ENCODE measurements at regions not wholly inside any gene's neighbourhood (a gene's known extent, or its start where the extent isn't known, plus 50 kb on each side); places are given as distances from the start of the nearest gene placed in this dataset.

GRCh38 chr18:73456643-73457042, 588.9 kb upstream of the NETO1 start:
- Histone ChIP-seq H3K4me1 (no peaks in the 10 kb centered on the region), H3K36me3 (no peaks in the 10 kb centered on the region), H3K9me3 (no peaks in the 10 kb centered on the region), H3K27me3 (no peaks in the 10 kb centered on the region), H3K4me3 (no peak overlapping the region), H3K27ac (no peak overlapping the region)
- DNase-seq = no peak
- TF ChIP-seq POLR2A (IDR thresholded peaks at IDR 0.05) = no peak
- no peak for TF ChIP-seq CTCF (IDR thresholded peaks at IDR 0.05)
- intact Hi-C loops (cut with DNase I; ENCODE audit: low total_unique reads) = no loop called here

GRCh38 chr18:73452866-73453265, 585.1 kb upstream of the NETO1 start:
- Histone ChIP-seq H3K9me3 (no peaks in the 10 kb centered on the region), H3K4me1 (no peaks in the 10 kb centered on the region), H3K27me3 (no peaks in the 10 kb centered on the region), H3K36me3 (no peaks in the 10 kb centered on the region), H3K27ac (no peak overlapping the region), H3K4me3 (no peak overlapping the region)
- no peak for TF ChIP-seq POLR2A (IDR thresholded peaks at IDR 0.05)
- no peak for TF ChIP-seq CTCF (IDR thresholded peaks at IDR 0.05)
- intact Hi-C loops (cut with DNase I; ENCODE audit: low total_unique reads) = no loop called here
- DNase-seq = no peak

GRCh38 chr18:73446502-73446901, 578.7 kb upstream of the NETO1 start:
- H3K9me3 ChIP-seq = no peaks in the 10 kb centered on the region
- TF ChIP-seq CTCF (IDR thresholded peaks at IDR 0.05) = no peak
- H3K27me3 ChIP-seq = no peaks in the 10 kb centered on the region
- no peak overlapping the region for H3K27ac ChIP-seq
- DNase-seq = no peak
- H3K4me1 ChIP-seq = no peaks in the 10 kb centered on the region
- H3K4me3 ChIP-seq = no peak overlapping the region
- no peaks in the 10 kb centered on the region for H3K36me3 ChIP-seq
- intact Hi-C loops (cut with DNase I; ENCODE audit: low total_unique reads) = no loop called here

GRCh38 chr18:73431620-73432019, 563.8 kb upstream of the NETO1 start:
- no peak for DNase-seq
- no peaks in the 10 kb centered on the region for H3K4me1 ChIP-seq
- H3K36me3 ChIP-seq = no peaks in the 10 kb centered on the region
- intact Hi-C loops (cut with DNase I; ENCODE audit: low total_unique reads) = no loop called here
- no peak overlapping the region for H3K27ac ChIP-seq
- no peak overlapping the region for H3K4me3 ChIP-seq
- no peaks in the 10 kb centered on the region for H3K9me3 ChIP-seq
- no peaks in the 10 kb centered on the region for H3K27me3 ChIP-seq
- TF ChIP-seq POLR2A (IDR thresholded peaks at IDR 0.05) = no peak
- no peak for TF ChIP-seq CTCF (IDR thresholded peaks at IDR 0.05)

GRCh38 chr18:73421010-73421409, 553.2 kb upstream of the NETO1 start:
- Histone ChIP-seq H3K4me3 (no peak overlapping the region), H3K27ac (no peak overlapping the region), H3K9me3 (no peaks in the 10 kb centered on the region), H3K4me1 (no peaks in the 10 kb centered on the region), H3K27me3 (no peaks in the 10 kb centered on the region), H3K36me3 (no peaks in the 10 kb centered on the region)
- TF ChIP-seq POLR2A (IDR thresholded peaks at IDR 0.05) (no peak), CTCF (IDR thresholded peaks at IDR 0.05) (no peak)
- no peak for DNase-seq
- intact Hi-C loops (cut with DNase I; ENCODE audit: low total_unique reads) = no loop called here
